Smooth muscle cell (in vitro differentiated cells): ENCODE measurements at regions not wholly inside any gene's neighbourhood (a gene's known extent, or its start where the extent isn't known, plus 50 kb on each side); places are given as distances from the start of the nearest gene placed in this dataset.

Source experiments
- DNase-seq: peaks from one replicate; lab custom pipeline; 2025; ENCODE audit not compliant: unreplicated experiment; lab: John Stamatoyannopoulos, UW
- H2AFZ ChIP-seq: fragments of 200-600 bp; sonication (generic); 2 replicates; pipeline ENCODE4 v1.6.0; 2016; ENCODE audit warnings: antibody characterized with exemption, low read depth, mild to moderate bottlenecking
- H3F3A ChIP-seq: fragments of 200-600 bp; sonication (generic); 2 replicates; pipeline ENCODE4 v1.6.0; 2017; ENCODE audit warnings: antibody characterized with exemption, low read depth
- H3K27ac ChIP-seq: fragments of 200-600 bp; sonication (generic); 2 replicates; pipeline ENCODE4 v1.5.1; 2016; ENCODE audit warnings: low read depth, mild to moderate bottlenecking
- H3K27me3 ChIP-seq: fragments of 200-600 bp; sonication (generic); 2 replicates; pipeline ENCODE4 v1.6.1; 2016; ENCODE audit warnings: low read depth, mild to moderate bottlenecking
- H3K36me3 ChIP-seq: fragments of 200-600 bp; sonication (generic); 2 replicates; pipeline ENCODE4 v1.5.1; 2016; ENCODE audit warnings: low read depth
- H3K4me1 ChIP-seq: fragments of 200-600 bp; sonication (generic); 2 replicates; pipeline ENCODE4 v1.5.1; 2016; ENCODE audit warnings: low read depth
- H3K4me2 ChIP-seq: fragments of 200-600 bp; sonication (generic); 2 replicates; pipeline ENCODE4 v1.6.0; 2016; ENCODE audit warnings: mild to moderate bottlenecking
- H3K4me3 ChIP-seq: fragments of 200-600 bp; sonication (generic); 2 replicates; pipeline ENCODE4 v1.5.1; 2016; ENCODE audit warnings: mild to moderate bottlenecking
- H3K79me2 ChIP-seq: fragments of 200-600 bp; sonication (generic); 2 replicates; pipeline ENCODE4 v1.6.0; 2016; ENCODE audit warnings: low read depth, mild to moderate bottlenecking
- H3K9ac ChIP-seq: fragments of 200-600 bp; sonication (generic); 2 replicates; pipeline ENCODE4 v1.6.0; 2016; ENCODE audit warnings: low read depth
- H3K9me3 ChIP-seq: fragments of 200-600 bp; sonication (generic); replicated peaks from 2 replicates; pipeline ENCODE4 v1.5.1; 2016; ENCODE audit warnings: low read depth
- H4K20me1 ChIP-seq: fragments of 200-600 bp; sonication (generic); 2 replicates; pipeline ENCODE4 v1.6.0; 2016; ENCODE audit warnings: low read depth
- WGBS: methylation state at CpG from one replicate; pipeline ENCODE4 v1.1.7; 2016; ENCODE audit warnings: low lambda C conversion rate; 5-methylcytosine and 5-hydroxymethylcytosine counted together
- TF ChIP-seq, protein P1 (sequence below): fragments of 200-600 bp; sonication (generic); IDR thresholded peaks from 2 replicates; pipeline ENCODE4 v1.5.1; 2017; ENCODE audit warnings: borderline replicate concordance, mild to moderate bottlenecking, antibody characterized with exemption; ENCODE audit not compliant: insufficient read depth, poor library complexity, severe bottlenecking

GRCh38 chr3:110066206-110066605, 728.9 kb upstream of the DPPA4 start:
- no peak for DNase-seq
- H3K4me2 ChIP-seq: no peak overlapping the region
- H4K20me1 ChIP-seq: no peaks in the 10 kb centered on the region
- H3K4me1 ChIP-seq: no peaks in the 10 kb centered on the region
- no peaks in the 10 kb centered on the region for H3K27me3 ChIP-seq
- no peak overlapping the region for H3K4me3 ChIP-seq
- 95% methylated on average over 3 of the region's 3 CpGs for WGBS
- H2AFZ ChIP-seq: no peak overlapping the region
- H3K79me2 ChIP-seq: no peaks in the 10 kb centered on the region
- H3K36me3 ChIP-seq: no peaks in the 10 kb centered on the region
- H3K9me3 ChIP-seq: no peaks in the 10 kb centered on the region
- H3K27ac ChIP-seq: no peak overlapping the region
- no peak overlapping the region for H3K9ac ChIP-seq
- no peaks in the 10 kb centered on the region for H3F3A ChIP-seq
- TF ChIP-seq, protein P1, sequence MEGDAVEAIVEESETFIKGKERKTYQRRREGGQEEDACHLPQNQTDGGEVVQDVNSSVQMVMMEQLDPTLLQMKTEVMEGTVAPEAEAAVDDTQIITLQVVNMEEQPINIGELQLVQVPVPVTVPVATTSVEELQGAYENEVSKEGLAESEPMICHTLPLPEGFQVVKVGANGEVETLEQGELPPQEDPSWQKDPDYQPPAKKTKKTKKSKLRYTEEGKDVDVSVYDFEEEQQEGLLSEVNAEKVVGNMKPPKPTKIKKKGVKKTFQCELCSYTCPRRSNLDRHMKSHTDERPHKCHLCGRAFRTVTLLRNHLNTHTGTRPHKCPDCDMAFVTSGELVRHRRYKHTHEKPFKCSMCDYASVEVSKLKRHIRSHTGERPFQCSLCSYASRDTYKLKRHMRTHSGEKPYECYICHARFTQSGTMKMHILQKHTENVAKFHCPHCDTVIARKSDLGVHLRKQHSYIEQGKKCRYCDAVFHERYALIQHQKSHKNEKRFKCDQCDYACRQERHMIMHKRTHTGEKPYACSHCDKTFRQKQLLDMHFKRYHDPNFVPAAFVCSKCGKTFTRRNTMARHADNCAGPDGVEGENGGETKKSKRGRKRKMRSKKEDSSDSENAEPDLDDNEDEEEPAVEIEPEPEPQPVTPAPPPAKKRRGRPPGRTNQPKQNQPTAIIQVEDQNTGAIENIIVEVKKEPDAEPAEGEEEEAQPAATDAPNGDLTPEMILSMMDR: no peak

DNA sequence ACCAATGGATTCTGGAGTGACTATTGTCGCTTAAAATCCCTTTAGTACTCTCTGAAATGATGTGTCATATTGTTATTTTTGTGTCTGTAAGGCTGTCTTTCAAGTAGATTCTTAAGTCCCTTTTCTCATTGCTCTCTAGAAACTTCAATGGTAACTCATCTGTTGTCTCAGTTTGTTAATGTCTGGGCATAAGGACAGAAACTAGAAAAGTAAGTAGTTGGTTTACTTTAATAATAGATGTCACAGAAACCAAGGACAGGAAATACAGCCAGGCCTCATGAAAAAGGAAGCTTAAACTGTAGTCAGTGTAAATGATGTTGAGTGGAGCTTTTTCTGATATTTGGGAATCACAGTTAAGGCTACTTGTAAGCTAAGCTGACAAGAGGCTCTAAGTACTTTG, 730.2 kb upstream of the DPPA4 start:
- Histone ChIP-seq H3K9me3 (no peaks in the 10 kb centered on the region), H3K9ac (no peak overlapping the region), H2AFZ (peak overlapping the region; percentile 22), H3K79me2 (no peaks in the 10 kb centered on the region), H3K27me3 (no peaks in the 10 kb centered on the region), H3K4me2 (no peak overlapping the region), H4K20me1 (no peaks in the 10 kb centered on the region), H3K27ac (no peak overlapping the region), H3K4me3 (no peak overlapping the region), H3K36me3 (no peaks in the 10 kb centered on the region), H3F3A (no peaks in the 10 kb centered on the region), H3K4me1 (no peaks in the 10 kb centered on the region)
- WGBS: 81% methylated on average over 1 of the region's 1 CpG
- TF ChIP-seq, protein P1: no peak
- DNase-seq: no peak

- no peak overlapping the region for H3K4me3 ChIP-seq
- TF ChIP-seq, protein P1: no peak
- no peaks in the 10 kb centered on the region for H3K4me1 ChIP-seq
- H4K20me1 ChIP-seq: no peaks in the 10 kb centered on the region
- 71% methylated on average over 2 of the region's 2 CpGs for WGBS
- no peak overlapping the region for H3K27ac ChIP-seq
- H3K4me2 ChIP-seq: no peak overlapping the region
- no peaks in the 10 kb centered on the region for H3K27me3 ChIP-seq
- H3K36me3 ChIP-seq: no peaks in the 10 kb centered on the region
- no peak overlapping the region for H3K9ac ChIP-seq
- H3K9me3 ChIP-seq: no peaks in the 10 kb centered on the region
- H3K79me2 ChIP-seq: no peaks in the 10 kb centered on the region
- no peak for DNase-seq
- no peaks in the 10 kb centered on the region for H3F3A ChIP-seq
- no peak overlapping the region for H2AFZ ChIP-seq
Observed at GRCh38 chr3:110069761-110070160, 732.4 kb upstream of the DPPA4 start.

DNA sequence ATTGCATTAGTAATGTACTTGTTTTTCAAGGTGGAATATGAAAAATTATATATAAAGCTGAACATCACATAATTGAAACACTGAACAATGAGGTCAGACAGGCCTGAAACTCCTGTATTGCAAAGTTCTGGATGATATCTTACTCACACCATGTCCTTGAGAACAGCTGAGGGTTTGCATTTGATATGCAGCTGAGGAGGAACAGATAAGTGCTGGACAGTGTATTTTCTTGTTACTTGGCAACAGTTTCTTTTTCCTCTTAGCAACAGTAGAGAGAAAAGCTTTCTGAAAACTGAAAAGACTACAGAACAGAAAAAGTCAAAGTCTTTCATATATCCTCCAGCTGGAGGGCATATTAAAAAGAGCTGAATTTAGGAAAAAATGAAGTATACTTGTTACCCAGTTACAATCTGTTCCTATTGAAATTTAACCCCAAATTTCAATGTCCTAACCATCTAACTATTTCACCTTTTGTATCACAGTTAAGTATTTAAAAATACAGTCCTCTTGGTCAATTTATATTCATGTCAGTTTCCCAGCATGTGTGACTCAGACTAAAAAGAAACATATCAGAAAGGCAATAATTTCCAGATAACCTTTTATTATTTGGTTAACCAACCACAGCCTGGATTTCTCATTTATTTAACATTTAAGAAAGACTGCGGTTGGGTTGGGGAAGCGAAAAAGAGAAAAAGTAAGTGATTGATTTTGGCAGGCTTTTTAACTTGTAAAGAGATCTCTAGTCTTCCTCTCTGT, 733.0 kb upstream of the DPPA4 start:
- 78% methylated on average over 2 of the region's 2 CpGs for WGBS
- TF ChIP-seq, protein P1: no peak
- no peak for DNase-seq
- Histone ChIP-seq H3K4me2 (no peak overlapping the region), H3K36me3 (no peaks in the 10 kb centered on the region), H3K9me3 (no peaks in the 10 kb centered on the region), H3K79me2 (no peaks in the 10 kb centered on the region), H3K4me3 (no peak overlapping the region), H3F3A (no peaks in the 10 kb centered on the region), H3K27ac (no peak overlapping the region), H4K20me1 (no peaks in the 10 kb centered on the region), H3K27me3 (no peaks in the 10 kb centered on the region), H2AFZ (no peak overlapping the region), H3K4me1 (no peaks in the 10 kb centered on the region), H3K9ac (no peak overlapping the region)
